Chondrocyte (in vitro differentiated cells): ENCODE measurements at regions not wholly inside any gene's neighbourhood (a gene's known extent, or its start where the extent isn't known, plus 50 kb on each side); places are given as distances from the start of the nearest gene placed in this dataset.

ENCODE experiments used
- DNase-seq: peaks from one replicate; pipeline ENCODE4 v3.0.0; 2021; ENCODE audit warnings: mixed read lengths, low spot score
- H3K27ac Mint-ChIP-seq: one replicate; pipeline ENCODE4 v1.8.0; 2021; ENCODE audit warnings: mild to moderate bottlenecking, moderate library complexity, mixed read lengths; ENCODE audit not compliant: unreplicated experiment
- H3K27me3 Mint-ChIP-seq: 2 replicates; pipeline ENCODE4 v1.8.0; 2021; ENCODE audit warnings: low read depth, mixed read lengths
- H3K36me3 Mint-ChIP-seq: 2 replicates; pipeline ENCODE4 v1.8.0; 2021; ENCODE audit warnings: low read depth, mixed read lengths
- H3K4me1 Mint-ChIP-seq: 2 replicates; pipeline ENCODE4 v1.8.0; 2021; ENCODE audit warnings: low read depth, mild to moderate bottlenecking, mixed read lengths
- H3K4me3 Mint-ChIP-seq: one replicate; pipeline ENCODE4 v1.8.0; 2021; ENCODE audit warnings: mild to moderate bottlenecking, moderate library complexity, mixed read lengths; ENCODE audit not compliant: unreplicated experiment
- H3K9me3 Mint-ChIP-seq: 2 replicates; pipeline ENCODE4 v1.8.0; 2021; ENCODE audit warnings: low read depth, mixed read lengths
- TF ChIP-seq, protein P1 (sequence below): fragments of 200-600 bp; sonication (generic); IDR thresholded peaks from 2 replicates; pipeline ENCODE4 v1.5.0; 2021; ENCODE audit warnings: antibody characterized with exemption, mild to moderate bottlenecking, moderate library complexity

DNA sequence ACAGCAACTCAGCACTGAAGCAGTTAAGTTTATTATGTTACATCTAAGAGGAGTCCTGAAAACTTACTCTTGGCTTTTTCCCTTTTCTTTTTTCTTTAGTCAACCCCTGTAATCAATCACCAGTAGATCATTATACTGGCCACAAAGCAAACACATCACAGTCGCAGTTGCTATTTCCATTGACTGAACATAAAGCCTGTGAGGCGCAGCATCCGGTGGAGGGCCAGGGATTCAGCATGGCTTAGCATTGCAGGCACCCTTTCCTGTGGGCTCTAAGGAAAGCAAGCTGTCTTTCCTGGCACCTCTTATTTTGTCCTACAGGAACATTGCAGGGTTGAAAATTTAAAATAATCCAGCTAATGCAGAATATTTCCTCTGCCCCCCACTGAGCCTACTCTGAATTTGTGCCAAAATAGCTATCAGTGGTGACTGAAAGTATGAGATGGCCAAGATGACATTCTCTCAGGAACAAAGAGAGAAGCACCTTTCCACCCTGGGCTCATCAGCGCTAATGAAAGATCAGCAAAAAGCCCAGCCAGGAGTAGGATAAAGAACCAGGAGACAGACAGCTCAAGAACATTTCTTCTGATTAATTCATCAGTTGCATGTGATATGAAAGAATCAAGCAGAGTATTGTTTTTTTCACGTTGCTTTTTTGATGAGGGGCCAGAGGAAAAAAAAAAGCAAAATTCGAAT is 85.3 kb upstream of the SULT1C3 start:
- H3K4me1 Mint-ChIP-seq = no peaks in the 10 kb centered on the region
- H3K27ac Mint-ChIP-seq = no peak overlapping the region
- H3K4me3 Mint-ChIP-seq = no peak overlapping the region

DNA sequence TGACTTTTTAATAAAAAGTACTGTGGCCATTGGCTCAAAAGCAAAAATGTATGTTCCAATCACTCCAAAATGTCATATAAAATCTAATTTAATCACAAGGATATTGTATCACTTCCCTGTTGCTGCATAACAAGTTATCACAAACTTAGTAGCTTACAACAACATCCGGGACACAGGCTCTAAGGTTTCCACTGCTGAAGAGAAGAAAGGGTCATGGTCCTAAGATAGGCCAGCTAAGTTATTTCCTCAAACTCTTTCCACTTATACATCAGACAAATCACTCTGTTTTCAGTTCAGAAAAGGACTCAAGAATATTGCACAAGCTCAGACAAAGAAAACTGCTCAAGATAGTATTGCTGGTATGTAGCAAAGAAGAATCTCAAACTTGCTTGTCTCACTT is 78.5 kb upstream of the SULT1C3 start:
- H3K4me3 Mint-ChIP-seq = no peak overlapping the region
- no peaks in the 10 kb centered on the region for H3K4me1 Mint-ChIP-seq
- no peak for DNase-seq
- peaks cover 6% of the 10 kb centered on the region for H3K9me3 Mint-ChIP-seq
- TF ChIP-seq, protein P1, sequence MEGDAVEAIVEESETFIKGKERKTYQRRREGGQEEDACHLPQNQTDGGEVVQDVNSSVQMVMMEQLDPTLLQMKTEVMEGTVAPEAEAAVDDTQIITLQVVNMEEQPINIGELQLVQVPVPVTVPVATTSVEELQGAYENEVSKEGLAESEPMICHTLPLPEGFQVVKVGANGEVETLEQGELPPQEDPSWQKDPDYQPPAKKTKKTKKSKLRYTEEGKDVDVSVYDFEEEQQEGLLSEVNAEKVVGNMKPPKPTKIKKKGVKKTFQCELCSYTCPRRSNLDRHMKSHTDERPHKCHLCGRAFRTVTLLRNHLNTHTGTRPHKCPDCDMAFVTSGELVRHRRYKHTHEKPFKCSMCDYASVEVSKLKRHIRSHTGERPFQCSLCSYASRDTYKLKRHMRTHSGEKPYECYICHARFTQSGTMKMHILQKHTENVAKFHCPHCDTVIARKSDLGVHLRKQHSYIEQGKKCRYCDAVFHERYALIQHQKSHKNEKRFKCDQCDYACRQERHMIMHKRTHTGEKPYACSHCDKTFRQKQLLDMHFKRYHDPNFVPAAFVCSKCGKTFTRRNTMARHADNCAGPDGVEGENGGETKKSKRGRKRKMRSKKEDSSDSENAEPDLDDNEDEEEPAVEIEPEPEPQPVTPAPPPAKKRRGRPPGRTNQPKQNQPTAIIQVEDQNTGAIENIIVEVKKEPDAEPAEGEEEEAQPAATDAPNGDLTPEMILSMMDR = no peak
- no peak overlapping the region for H3K27ac Mint-ChIP-seq
- H3K36me3 Mint-ChIP-seq = no peaks in the 10 kb centered on the region
- H3K27me3 Mint-ChIP-seq = peaks cover 40% of the 10 kb centered on the region

More for the DNA sequence above, 85.3 kb upstream of the SULT1C3 start:
- DNase-seq = no peak
- no peaks in the 10 kb centered on the region for H3K36me3 Mint-ChIP-seq
- peaks cover 46% of the 10 kb centered on the region for H3K27me3 Mint-ChIP-seq
- TF ChIP-seq, protein P1 = no peak
- peaks cover 6% of the 10 kb centered on the region for H3K9me3 Mint-ChIP-seq

DNA sequence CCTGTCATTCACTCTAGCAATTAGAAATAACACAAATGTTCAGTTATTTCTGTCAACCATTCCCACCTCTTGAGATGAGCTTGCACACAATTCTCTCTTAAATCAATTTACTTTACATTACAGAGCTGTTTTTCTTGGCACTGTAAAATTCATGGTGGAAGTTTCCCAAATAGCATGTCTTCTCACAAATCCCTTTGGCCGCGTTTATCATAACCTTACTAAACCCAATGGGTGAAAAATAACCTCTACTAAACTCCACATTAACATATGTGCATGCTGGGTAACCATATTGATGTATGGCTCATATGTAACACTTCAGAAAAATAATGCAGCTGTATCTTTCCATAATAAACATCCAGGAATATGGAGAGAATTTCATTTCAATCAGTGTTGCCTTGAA is 75.5 kb upstream of the SULT1C3 start:
- TF ChIP-seq, protein P1 = no peak
- Mint-ChIP-seq H3K4me3 (no peak overlapping the region), H3K4me1 (no peaks in the 10 kb centered on the region), H3K9me3 (no peaks in the 10 kb centered on the region), H3K36me3 (no peaks in the 10 kb centered on the region), H3K27ac (no peak overlapping the region), H3K27me3 (peaks cover 43% of the 10 kb centered on the region)
- DNase-seq = no peak

DNA sequence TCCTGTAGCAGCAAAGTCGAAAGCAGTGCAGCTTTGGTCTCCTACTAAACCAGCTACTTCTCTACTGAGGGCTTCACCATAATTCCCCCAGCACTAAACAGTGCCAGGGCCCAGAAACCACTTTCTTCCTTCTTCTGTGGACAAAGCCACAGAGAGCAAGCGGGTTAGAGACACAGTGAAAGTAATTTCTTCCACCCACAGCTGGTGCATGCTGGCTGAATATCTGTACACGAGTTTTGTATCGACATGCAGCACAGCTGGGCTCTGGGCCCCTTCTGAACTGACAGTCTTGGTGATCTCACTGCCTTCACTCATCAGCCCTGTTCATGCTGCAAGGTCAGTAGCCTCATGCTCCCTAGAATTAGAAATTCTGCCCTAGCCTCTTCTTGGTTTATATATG is 74.0 kb upstream of the SULT1C3 start:
- no peak for DNase-seq
- TF ChIP-seq, protein P1 = no peak
- no peaks in the 10 kb centered on the region for H3K36me3 Mint-ChIP-seq

DNA sequence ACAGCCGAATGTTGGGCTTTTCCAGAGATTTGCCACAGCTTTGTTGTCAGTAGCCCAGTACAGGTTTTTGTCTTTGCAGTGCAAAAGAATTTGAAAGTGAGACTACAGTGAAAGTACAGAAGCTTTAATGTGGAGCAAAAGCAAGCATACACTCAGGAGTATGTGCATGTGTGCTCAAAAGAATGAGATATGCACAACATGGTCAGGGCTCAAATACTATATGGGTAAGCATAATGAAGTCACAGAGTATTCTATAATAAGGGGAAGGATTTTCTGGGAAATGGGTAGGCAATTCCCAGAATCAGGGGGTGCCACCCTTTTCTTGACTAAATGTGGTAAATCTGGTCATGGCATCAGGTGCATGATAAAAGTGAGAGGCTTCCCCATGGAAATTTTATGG is 72.1 kb upstream of the SULT1C3 start:
- Mint-ChIP-seq H3K4me1 (no peaks in the 10 kb centered on the region), H3K36me3 (no peaks in the 10 kb centered on the region), H3K27ac (no peak overlapping the region), H3K4me3 (no peak overlapping the region), H3K27me3 (peaks cover 35% of the 10 kb centered on the region), H3K9me3 (no peaks in the 10 kb centered on the region)
- TF ChIP-seq, protein P1 = no peak
- no peak for DNase-seq

More for the DNA sequence above, 74.0 kb upstream of the SULT1C3 start:
- H3K27me3 Mint-ChIP-seq = peaks cover 40% of the 10 kb centered on the region
- no peaks in the 10 kb centered on the region for H3K4me1 Mint-ChIP-seq
- H3K9me3 Mint-ChIP-seq = no peaks in the 10 kb centered on the region
- no peak overlapping the region for H3K27ac Mint-ChIP-seq
- no peak overlapping the region for H3K4me3 Mint-ChIP-seq
